ENCODE measurements at regions not wholly inside any gene's neighbourhood (a gene's known extent, or its start where the extent isn't known, plus 50 kb on each side); places are given as distances from the start of the nearest gene placed in this dataset.

DNA sequence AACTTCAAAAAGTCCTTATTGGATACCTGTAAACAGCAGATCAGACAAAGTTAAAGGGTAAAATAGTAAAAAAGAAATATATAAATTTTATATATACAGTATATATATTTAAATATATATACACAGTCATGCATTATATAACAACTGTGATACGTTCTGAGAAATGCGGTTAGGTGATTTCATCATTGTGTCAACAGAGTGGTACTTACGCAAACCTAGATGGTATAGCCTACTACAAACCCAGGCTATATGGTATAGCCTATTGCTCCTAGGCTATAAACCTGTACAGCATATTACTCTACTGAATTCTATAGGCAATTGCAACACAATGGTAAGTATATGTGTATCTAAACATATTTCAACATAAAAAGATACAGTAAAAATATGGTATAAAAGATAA is 222.7 kb downstream of the NUF2 start:
- TF ChIP-seq CTCF (IDR thresholded peaks at IDR 0.05 in 2 of 3, conservative IDR thresholded peaks at IDR 0.05 in 1 of 3; ENCODE audit: control insufficient read depth in 2 of 3, extremely low read depth in 1 of 3, insufficient read depth in 1 of 3, low read depth in 3 of 3, low read length in 3 of 3) (no peak), EGR1 (IDR thresholded peaks at IDR 0.05; ENCODE audit: borderline replicate concordance in 1 of 2, low read depth in 2 of 2, low read length in 2 of 2) (no peak), SRF (IDR thresholded peaks at IDR 0.05; ENCODE audit: low read depth in 2 of 2, low read length in 2 of 2) (no peak)
